HL-60 (cell line): ENCODE measurements at regions not wholly inside any gene's neighbourhood (a gene's known extent, or its start where the extent isn't known, plus 50 kb on each side); places are given as distances from the start of the nearest gene placed in this dataset.
"Not testable (repeated sequence)": the region's sequence is repeated elsewhere in the genome, so short reads cannot be mapped to it uniquely, and the experiment has no call there.

Experiments
- DNase-seq, 2 experiments: peaks; one replicate each; pipeline ENCODE4 v3.0.0-alpha.2; 2010 to 2020; ENCODE audit warnings: low read depth in 1 of 2, low spot score in 1 of 2
- H3K27ac ChIP-seq: fragments of 250-450 bp; sonication (Bioruptor Pico); replicated peaks from 2 replicates; pipeline ENCODE4 v1.5.1; 2020; ENCODE audit warnings: mild to moderate bottlenecking, moderate library complexity
- H3K27me3 ChIP-seq: fragments of 250-450 bp; sonication (Bioruptor Pico); 2 replicates; pipeline ENCODE4 v1.5.1; 2021; ENCODE audit warnings: mild to moderate bottlenecking, moderate library complexity; ENCODE audit not compliant: insufficient read depth, poor library complexity, severe bottlenecking
- H3K4me3 ChIP-seq: replicated peaks from 2 replicates; pipeline ENCODE4 v1.5.1; 2011; ENCODE audit warnings: mild to moderate bottlenecking, control low read depth, low read length; ENCODE audit not compliant: insufficient read depth
- CTCF ChIP-seq: IDR thresholded peaks from one replicate; pipeline ENCODE4 v1.5.1; 2011; ENCODE audit warnings: low read length, control low read depth, inconsistent platforms; ENCODE audit not compliant: insufficient read depth
- GABPA ChIP-seq: IDR thresholded peaks from 2 replicates; pipeline ENCODE4 v1.6.1; 2012; ENCODE audit warnings: low read depth
- POLR2AphosphoS5 ChIP-seq: IDR thresholded peaks from 2 replicates; pipeline ENCODE4 v1.6.1; 2012; ENCODE audit warnings: low read depth
- REST ChIP-seq: IDR thresholded peaks from 2 replicates; pipeline ENCODE4 v1.6.1; 2012; ENCODE audit warnings: low read depth; ENCODE audit not compliant: insufficient replicate concordance
- SPI1 ChIP-seq: IDR thresholded peaks from 2 replicates; pipeline ENCODE4 v1.6.1; 2012; ENCODE audit warnings: low read depth, mild to moderate bottlenecking, borderline replicate concordance

GRCh38 chr12:105658389-105658788 lies 327.9 kb downstream of the C12orf75 start:
- H3K4me3 ChIP-seq, result no peak overlapping the region
- DNase-seq, result no peak
- H3K27me3 ChIP-seq, result no peaks in the 10 kb centered on the region
- no peak overlapping the region for H3K27ac ChIP-seq
- no peak for TF ChIP-seq SPI1

- H3K27ac ChIP-seq, result no peak overlapping the region
- no peak for TF ChIP-seq REST
- no peak for TF ChIP-seq SPI1
- no peak for TF ChIP-seq POLR2AphosphoS5
- no peak for TF ChIP-seq GABPA
- TF ChIP-seq CTCF, result no peak
- no peak overlapping the region for H3K4me3 ChIP-seq
- H3K27me3 ChIP-seq, result no peaks in the 10 kb centered on the region
- DNase-seq, result no peak
These were observed 329.0 kb downstream of the C12orf75 start for GRCh38 chr12:105659355-105660075.

GRCh38 chr12:105664765-105665164 lies 334.3 kb downstream of the C12orf75 start:
- H3K4me3 ChIP-seq, DNase-seq, H3K27ac ChIP-seq, H3K27me3 ChIP-seq: not testable (repeated sequence)

GRCh38 chr12:105665366-105665765 lies 334.9 kb downstream of the C12orf75 start:
- no peak for TF ChIP-seq CTCF
- TF ChIP-seq POLR2AphosphoS5, result no peak
- TF ChIP-seq REST, result no peak
- no peak for TF ChIP-seq GABPA
- TF ChIP-seq SPI1, result no peak
- H3K27ac ChIP-seq, result no peak overlapping the region
- no peak for DNase-seq
- H3K27me3 ChIP-seq, result no peaks in the 10 kb centered on the region
- H3K4me3 ChIP-seq, result no peak overlapping the region
